ENCODE measurements at regions not wholly inside any gene's neighbourhood (a gene's known extent, or its start where the extent isn't known, plus 50 kb on each side); places are given as distances from the start of the nearest gene placed in this dataset.

GRCh38 chr5:87733897-87734296 lies 321.2 kb upstream of the CCNH start:
- no peaks in the 10 kb centered on the region for H3K9me2 ChIP-seq
- H3K4me3 ChIP-seq (ENCODE audit: low read depth in 2 of 2, low read length in 1 of 2): no peak overlapping the region
- DNase-seq: no peak
- H2AFZ ChIP-seq (ENCODE audit: low read depth): no peak overlapping the region
- no peak overlapping the region for H3K9ac ChIP-seq
- H3K9me3 ChIP-seq: no peaks in the 10 kb centered on the region
- no peaks in the 10 kb centered on the region for H3F3A ChIP-seq (replicated peaks; ENCODE audit: insufficient read depth)
- H3K4me2 ChIP-seq: no peak overlapping the region
- TF ChIP-seq FOSL2 (IDR thresholded peaks at IDR 0.05; ENCODE audit: borderline replicate concordance, low read depth) (no peak), POLR2AphosphoS5 (IDR thresholded peaks at IDR 0.05; ENCODE audit: low read depth, low read length) (no peak), EP300 (IDR thresholded peaks at IDR 0.05; ENCODE audit: borderline replicate concordance in 1 of 2, low read depth in 1 of 2, low read length in 1 of 2) (no peak), RXRA (IDR thresholded peaks at IDR 0.05; ENCODE audit: borderline replicate concordance, low read depth) (no peak), MEF2A (IDR thresholded peaks at IDR 0.05; ENCODE audit: borderline replicate concordance, low read depth) (no peak)
- H3K4me1 ChIP-seq (ENCODE audit: control insufficient read depth in 1 of 2, insufficient read depth in 2 of 2, low read depth in 1 of 2, low read length in 1 of 2): no peaks in the 10 kb centered on the region; a peak in 1 of 4 replicates
- POLR2A ChIA-PET: no interaction called here
- H3K27ac ChIP-seq (ENCODE audit: low read depth in 2 of 2, low read length in 1 of 2): no peak overlapping the region
- WGBS (ENCODE audit: low lambda C conversion rate): 30% methylated on average over 3 of the region's 3 CpGs
- no peaks in the 10 kb centered on the region for H3K79me2 ChIP-seq (ENCODE audit: insufficient read depth)
- CTCF ChIA-PET: no interaction called here
- no peaks in the 10 kb centered on the region for H4K20me1 ChIP-seq (ENCODE audit: insufficient read depth)
- H3K27me3 ChIP-seq (ENCODE audit: insufficient read depth): no peaks in the 10 kb centered on the region
- H3K36me3 ChIP-seq (replicated peaks in 1 of 2; ENCODE audit: control insufficient read depth in 1 of 2, insufficient read depth in 2 of 2, low read length in 1 of 2): no peaks in the 10 kb centered on the region

- Histone ChIP-seq H3K79me2 (ENCODE audit: insufficient read depth) (no peaks in the 10 kb centered on the region), H3K9me2 (no peaks in the 10 kb centered on the region), H3K9me3 (no peaks in the 10 kb centered on the region), H2AFZ (ENCODE audit: low read depth) (no peak overlapping the region), H3K4me2 (no peak overlapping the region), H3K9ac (no peak overlapping the region), H3K4me3 (ENCODE audit: low read depth in 2 of 2, low read length in 1 of 2) (no peak overlapping the region), H4K20me1 (ENCODE audit: insufficient read depth) (no peaks in the 10 kb centered on the region), H3K4me1 (ENCODE audit: control insufficient read depth in 1 of 2, insufficient read depth in 2 of 2, low read depth in 1 of 2, low read length in 1 of 2) (no peaks in the 10 kb centered on the region; a peak in 1 of 4 replicates), H3F3A (replicated peaks; ENCODE audit: insufficient read depth) (no peaks in the 10 kb centered on the region), H3K27me3 (ENCODE audit: insufficient read depth) (no peaks in the 10 kb centered on the region), H3K36me3 (replicated peaks in 1 of 2; ENCODE audit: control insufficient read depth in 1 of 2, insufficient read depth in 2 of 2, low read length in 1 of 2) (no peaks in the 10 kb centered on the region), H3K27ac (ENCODE audit: low read depth in 2 of 2, low read length in 1 of 2) (no peak overlapping the region)
- DNase-seq: no peak
- ChIA-PET CTCF (interaction anchor here (1.3 kb wide), 1 partner anchor 29 kb away, joined by 4 read pairs; no protein-coding TSS in a partner anchor), POLR2A (no interaction called here)
- TF ChIP-seq CHD2 (IDR thresholded peaks at IDR 0.05; ENCODE audit: low read length, partially characterized antibody) (no peak), RCOR1 (IDR thresholded peaks at IDR 0.05; ENCODE audit: low read length) (no peak), FOXJ3 (CRISPR knock-in tag; IDR thresholded peaks at IDR 0.05) (no peak), MXI1 (IDR thresholded peaks at IDR 0.05; ENCODE audit: low read depth, low read length) (no peak), YY1 (IDR thresholded peaks at IDR 0.05; ENCODE audit: low read depth) (no peak), ELF1 (IDR thresholded peaks at IDR 0.05) (no peak), TEAD4 (IDR thresholded peaks at IDR 0.05; ENCODE audit: borderline replicate concordance, insufficient read depth) (no peak), TCF12 (IDR thresholded peaks at IDR 0.05) (no peak), EZH2phosphoT487 (IDR thresholded peaks at IDR 0.05; ENCODE audit: borderline replicate concordance, low read depth) (no peak)
- TF ChIP-seq, protein P1, sequence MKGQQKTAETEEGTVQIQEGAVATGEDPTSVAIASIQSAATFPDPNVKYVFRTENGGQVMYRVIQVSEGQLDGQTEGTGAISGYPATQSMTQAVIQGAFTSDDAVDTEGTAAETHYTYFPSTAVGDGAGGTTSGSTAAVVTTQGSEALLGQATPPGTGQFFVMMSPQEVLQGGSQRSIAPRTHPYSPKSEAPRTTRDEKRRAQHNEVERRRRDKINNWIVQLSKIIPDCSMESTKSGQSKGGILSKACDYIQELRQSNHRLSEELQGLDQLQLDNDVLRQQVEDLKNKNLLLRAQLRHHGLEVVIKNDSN (IDR thresholded peaks at IDR 0.05; ENCODE audit: borderline replicate concordance, low read depth): no peak
- 46% methylated on average over 7 of the region's 7 CpGs for WGBS (ENCODE audit: low lambda C conversion rate)
Observed at GRCh38 chr5:87732875-87733768, 320.4 kb upstream of the CCNH start.

Measured in SK-N-SH (cell line).